ENCODE measurements at regions not wholly inside any gene's neighbourhood (a gene's known extent, or its start where the extent isn't known, plus 50 kb on each side); places are given as distances from the start of the nearest gene placed in this dataset.

DNA sequence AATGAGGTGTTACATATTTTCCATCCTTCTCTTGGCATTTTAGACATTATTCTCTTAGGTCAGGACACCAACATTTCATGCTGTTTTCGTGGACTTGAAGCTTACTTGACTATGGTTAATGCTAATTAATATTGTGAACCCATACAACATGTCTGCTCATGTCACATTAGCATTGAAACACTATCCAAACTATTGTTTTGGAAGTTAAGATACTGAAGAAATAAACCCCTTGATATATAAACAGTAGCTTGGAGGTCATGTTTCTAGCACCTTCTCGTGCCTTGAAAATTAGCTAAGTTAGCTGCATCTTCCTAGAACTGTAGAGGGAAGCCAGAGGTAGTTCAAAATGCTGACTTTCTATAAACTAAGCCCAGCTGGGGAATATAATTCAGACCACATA lies 288.8 kb downstream of the LTN1 start:
- CTCF ChIA-PET = no interaction called here
- no peak overlapping the region for H3K4me3 ChIP-seq (ENCODE audit: low read depth in 2 of 2, low read length in 2 of 2)
- in situ Hi-C loops (cut with HindIII; ENCODE audit: low pct_unique_long_range_greater_than_20kb, low sequenced_read_pairs) = no loop called here
- ATAC-seq (no peak), DNase-seq (ENCODE audit: low read depth, low spot score) (no peak)
- no TSS peak for BruUV-seq (replicated peaks)
- H3K4me1 ChIP-seq (ENCODE audit: control insufficient read depth, insufficient read depth, low read length) = no peaks in the 10 kb centered on the region
- no peaks in the 10 kb centered on the region for H3K27me3 ChIP-seq (ENCODE audit: control insufficient read depth, insufficient read depth, low read length)
- no peak overlapping the region for H3K27ac ChIP-seq (ENCODE audit: low read length)
- no peak for TF ChIP-seq SIN3A (IDR thresholded peaks at IDR 0.05; ENCODE audit: borderline replicate concordance, insufficient read depth, low read depth, low read length)
- no peak for TF ChIP-seq POLR2AphosphoS5 (IDR thresholded peaks at IDR 0.05; ENCODE audit: low read depth, low read length)
- TF ChIP-seq CTCF (IDR thresholded peaks at IDR 0.05) = no peak
- TF ChIP-seq TCF7L2 (IDR thresholded peaks at IDR 0.05; ENCODE audit: low read depth, low read length) = no peak
- TF ChIP-seq, protein P1, sequence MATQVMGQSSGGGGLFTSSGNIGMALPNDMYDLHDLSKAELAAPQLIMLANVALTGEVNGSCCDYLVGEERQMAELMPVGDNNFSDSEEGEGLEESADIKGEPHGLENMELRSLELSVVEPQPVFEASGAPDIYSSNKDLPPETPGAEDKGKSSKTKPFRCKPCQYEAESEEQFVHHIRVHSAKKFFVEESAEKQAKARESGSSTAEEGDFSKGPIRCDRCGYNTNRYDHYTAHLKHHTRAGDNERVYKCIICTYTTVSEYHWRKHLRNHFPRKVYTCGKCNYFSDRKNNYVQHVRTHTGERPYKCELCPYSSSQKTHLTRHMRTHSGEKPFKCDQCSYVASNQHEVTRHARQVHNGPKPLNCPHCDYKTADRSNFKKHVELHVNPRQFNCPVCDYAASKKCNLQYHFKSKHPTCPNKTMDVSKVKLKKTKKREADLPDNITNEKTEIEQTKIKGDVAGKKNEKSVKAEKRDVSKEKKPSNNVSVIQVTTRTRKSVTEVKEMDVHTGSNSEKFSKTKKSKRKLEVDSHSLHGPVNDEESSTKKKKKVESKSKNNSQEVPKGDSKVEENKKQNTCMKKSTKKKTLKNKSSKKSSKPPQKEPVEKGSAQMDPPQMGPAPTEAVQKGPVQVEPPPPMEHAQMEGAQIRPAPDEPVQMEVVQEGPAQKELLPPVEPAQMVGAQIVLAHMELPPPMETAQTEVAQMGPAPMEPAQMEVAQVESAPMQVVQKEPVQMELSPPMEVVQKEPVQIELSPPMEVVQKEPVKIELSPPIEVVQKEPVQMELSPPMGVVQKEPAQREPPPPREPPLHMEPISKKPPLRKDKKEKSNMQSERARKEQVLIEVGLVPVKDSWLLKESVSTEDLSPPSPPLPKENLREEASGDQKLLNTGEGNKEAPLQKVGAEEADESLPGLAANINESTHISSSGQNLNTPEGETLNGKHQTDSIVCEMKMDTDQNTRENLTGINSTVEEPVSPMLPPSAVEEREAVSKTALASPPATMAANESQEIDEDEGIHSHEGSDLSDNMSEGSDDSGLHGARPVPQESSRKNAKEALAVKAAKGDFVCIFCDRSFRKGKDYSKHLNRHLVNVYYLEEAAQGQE (IDR thresholded peaks at IDR 0.05; ENCODE audit: insufficient read depth in 1 of 2, low read depth in 2 of 2, low read length in 1 of 2) = no peak
- intact Hi-C loops (cut with micrococcal nuclease; ENCODE audit: unreplicated experiment) = no loop called here
- H3K9me3 ChIP-seq (ENCODE audit: control insufficient read depth, insufficient read depth, low read depth, low read length) = no peaks in the 10 kb centered on the region
- POLR2A ChIA-PET = no interaction called here
- no peaks in the 10 kb centered on the region for H3K36me3 ChIP-seq (ENCODE audit: control insufficient read depth, insufficient read depth, low read length)

DNA sequence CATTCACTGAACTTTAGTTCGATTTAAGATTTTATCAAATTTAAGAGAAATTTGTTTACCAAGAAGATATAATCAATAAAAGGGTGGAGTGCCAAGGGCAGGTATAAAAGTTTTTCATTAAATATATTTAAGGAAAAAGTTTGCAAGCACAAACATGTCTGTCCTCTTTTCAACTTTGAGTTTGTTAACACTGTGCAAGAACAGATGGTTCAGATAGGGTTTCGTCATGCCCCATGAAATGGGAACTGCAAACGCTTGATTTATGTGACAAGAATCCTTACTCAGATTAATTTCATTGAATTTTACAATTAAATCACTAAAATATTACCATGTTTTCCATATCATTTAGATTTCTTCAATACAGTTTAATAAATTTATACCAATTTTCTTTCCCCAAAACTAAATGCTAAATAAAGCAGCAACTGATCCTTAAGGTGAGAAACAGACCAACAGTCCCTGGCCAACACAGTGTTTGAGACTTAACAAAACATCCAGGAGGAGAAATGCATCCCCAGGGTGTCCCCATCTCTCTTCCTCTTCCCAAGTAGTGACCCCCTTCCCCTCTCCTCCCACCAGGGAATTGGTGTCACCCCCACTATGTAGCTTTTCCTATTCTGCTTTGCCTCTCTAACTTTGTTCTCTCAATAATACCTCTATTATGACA lies 292.9 kb downstream of the LTN1 start:
- DNase-seq (ENCODE audit: low read depth, low spot score) (no peak), ATAC-seq (no peak)
- intact Hi-C loops (cut with micrococcal nuclease; ENCODE audit: unreplicated experiment) (no loop called here), in situ Hi-C loops (cut with HindIII; ENCODE audit: low pct_unique_long_range_greater_than_20kb, low sequenced_read_pairs) (no loop called here)
- TF ChIP-seq CTCF (IDR thresholded peaks at IDR 0.05) (no peak), SIN3A (IDR thresholded peaks at IDR 0.05; ENCODE audit: borderline replicate concordance, insufficient read depth, low read depth, low read length) (no peak), TCF7L2 (IDR thresholded peaks at IDR 0.05; ENCODE audit: low read depth, low read length) (no peak), POLR2AphosphoS5 (IDR thresholded peaks at IDR 0.05; ENCODE audit: low read depth, low read length) (no peak)
- TF ChIP-seq, protein P1 (IDR thresholded peaks at IDR 0.05; ENCODE audit: insufficient read depth in 1 of 2, low read depth in 2 of 2, low read length in 1 of 2) = no peak
- Histone ChIP-seq H3K4me1 (ENCODE audit: control insufficient read depth, insufficient read depth, low read length) (no peaks in the 10 kb centered on the region), H3K27ac (ENCODE audit: low read length) (no peak overlapping the region), H3K4me3 (ENCODE audit: low read depth in 2 of 2, low read length in 2 of 2) (no peak overlapping the region), H3K9me3 (ENCODE audit: control insufficient read depth, insufficient read depth, low read depth, low read length) (no peaks in the 10 kb centered on the region), H3K36me3 (ENCODE audit: control insufficient read depth, insufficient read depth, low read length) (no peaks in the 10 kb centered on the region), H3K27me3 (ENCODE audit: control insufficient read depth, insufficient read depth, low read length) (no peaks in the 10 kb centered on the region)
- CTCF ChIA-PET = no interaction called here
- no TSS peak for BruUV-seq (replicated peaks)
- POLR2A ChIA-PET = no interaction called here
